HG02884 (cell line): ENCODE measurements at regions not wholly inside any gene's neighbourhood (a gene's known extent, or its start where the extent isn't known, plus 50 kb on each side); places are given as distances from the start of the nearest gene placed in this dataset.

Experiments
- ATAC-seq: cut with Tn5 transposase; IDR thresholded peaks from one replicate; pipeline ENCODE4 v1.9.1; 2021; ENCODE audit warnings: mild to moderate bottlenecking, moderate library complexity; ENCODE audit not compliant: unreplicated experiment

GRCh38 chr12:107462428-107463332 is 222.9 kb upstream of the PWP1 start:
- no peak for ATAC-seq

GRCh38 chr12:107464644-107465043 is 221.0 kb upstream of the PWP1 start:
- ATAC-seq = no peak

GRCh38 chr12:107465625-107466024 is 220.0 kb upstream of the PWP1 start:
- ATAC-seq = no peak

- ATAC-seq = no peak
Observed at GRCh38 chr12:107467716-107468115, 217.9 kb upstream of the PWP1 start.

- no peak for ATAC-seq
Observed at GRCh38 chr12:107468182-107468581, 217.4 kb upstream of the PWP1 start.

- ATAC-seq = no peak
Observed at GRCh38 chr12:107469011-107469410, 216.6 kb upstream of the PWP1 start.

GRCh38 chr12:107470645-107471044 is 215.0 kb upstream of the PWP1 start:
- ATAC-seq = no peak

- no peak for ATAC-seq
Observed at GRCh38 chr12:107472308-107472707, 213.3 kb upstream of the PWP1 start.

- no peak for ATAC-seq
Observed at GRCh38 chr12:107474099-107474498, 211.5 kb upstream of the PWP1 start.

GRCh38 chr12:107474639-107475539 is 210.7 kb upstream of the PWP1 start:
- ATAC-seq = no peak

GRCh38 chr12:107475900-107476299 is 209.7 kb upstream of the PWP1 start:
- peak; percentile 50 for ATAC-seq

- ATAC-seq = no peak
Observed at GRCh38 chr12:107477018-107477417, 208.6 kb upstream of the PWP1 start.

- ATAC-seq = no peak
Observed at GRCh38 chr12:107477947-107478610, 207.5 kb upstream of the PWP1 start.

GRCh38 chr12:107478881-107479280 is 206.7 kb upstream of the PWP1 start:
- ATAC-seq = no peak

- ATAC-seq = no peak
Observed at GRCh38 chr12:107480836-107481608, 204.6 kb upstream of the PWP1 start.

GRCh38 chr12:107484230-107484629 is 201.4 kb upstream of the PWP1 start:
- no peak for ATAC-seq

GRCh38 chr12:107484941-107485340 is 200.7 kb upstream of the PWP1 start:
- no peak for ATAC-seq

- ATAC-seq = no peak
Observed at GRCh38 chr12:107485731-107486130, 199.9 kb upstream of the PWP1 start.

GRCh38 chr12:107486140-107486892 is 199.3 kb upstream of the PWP1 start:
- ATAC-seq = no peak
